ENCODE measurements at regions not wholly inside any gene's neighbourhood (a gene's known extent, or its start where the extent isn't known, plus 50 kb on each side); places are given as distances from the start of the nearest gene placed in this dataset.

- Histone ChIP-seq H3K4me1 (no peaks in the 10 kb centered on the region), H3K9me3 (peaks cover 0 to 1% (median 0%) of the 10 kb centered on the region in 4 donors), H3K4me3 (no peak overlapping the region), H3K27ac (no peak overlapping the region), H3K36me3 (no peaks in the 10 kb centered on the region), H3K27me3 (no peaks in the 10 kb centered on the region)
- intact Hi-C loops (cut with DNase I), result no loop called here
- DNase-seq, result no peak
- TF ChIP-seq POLR2AphosphoS5 (IDR thresholded peaks at IDR 0.05) (no peak), CTCF (IDR thresholded peaks at IDR 0.05) (no peak)
- WGBS, 2 donors, result 94 to 96% methylated on average over 7 of the region's 7 CpGs
Measured at GRCh38 chr3:18538463-18539230, 113.5 kb upstream of the SATB1 start.

- H3K4me1 ChIP-seq, result no peaks in the 10 kb centered on the region
- no peak for DNase-seq
- H3K36me3 ChIP-seq, result no peaks in the 10 kb centered on the region
- H3K4me3 ChIP-seq, result no peak overlapping the region
- TF ChIP-seq EP300 (IDR thresholded peaks at IDR 0.05), result no peak
- no peak for TF ChIP-seq CTCF (IDR thresholded peaks at IDR 0.05)
- TF ChIP-seq POLR2A (IDR thresholded peaks at IDR 0.05), result no peak
- no peak for TF ChIP-seq POLR2AphosphoS5 (IDR thresholded peaks at IDR 0.05)
- peaks cover 0 to 1% (median 0%) of the 10 kb centered on the region in 4 donors for H3K9me3 ChIP-seq
- H3K27ac ChIP-seq, result no peak overlapping the region
- no peaks in the 10 kb centered on the region for H3K27me3 ChIP-seq
- 80 to 92% methylated on average over 2 of the region's 2 CpGs for WGBS, 2 donors
- intact Hi-C loops (cut with DNase I), result no loop called here
Measured at GRCh38 chr3:18533039-18533438, 107.9 kb upstream of the SATB1 start.

DNA sequence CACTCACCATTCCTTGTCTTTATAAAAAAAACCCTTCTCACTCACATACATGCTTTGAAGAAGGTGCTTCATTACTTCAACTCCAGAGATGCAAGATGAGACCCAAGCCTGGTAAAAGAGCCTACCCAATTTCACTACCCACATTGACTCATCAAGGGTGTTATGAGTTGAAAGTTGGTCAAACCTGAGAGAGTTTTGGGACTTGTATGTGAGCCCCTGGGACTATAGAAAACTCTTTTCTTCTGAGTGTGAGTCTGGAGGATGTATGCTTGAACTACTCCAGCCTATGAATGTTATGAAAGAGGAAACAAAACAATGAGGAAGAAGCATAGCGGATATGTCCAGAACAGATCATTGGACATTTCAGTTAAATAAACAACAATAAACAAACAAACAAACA lies 106.5 kb upstream of the SATB1 start:
- H3K36me3 ChIP-seq, result no peaks in the 10 kb centered on the region

DNA sequence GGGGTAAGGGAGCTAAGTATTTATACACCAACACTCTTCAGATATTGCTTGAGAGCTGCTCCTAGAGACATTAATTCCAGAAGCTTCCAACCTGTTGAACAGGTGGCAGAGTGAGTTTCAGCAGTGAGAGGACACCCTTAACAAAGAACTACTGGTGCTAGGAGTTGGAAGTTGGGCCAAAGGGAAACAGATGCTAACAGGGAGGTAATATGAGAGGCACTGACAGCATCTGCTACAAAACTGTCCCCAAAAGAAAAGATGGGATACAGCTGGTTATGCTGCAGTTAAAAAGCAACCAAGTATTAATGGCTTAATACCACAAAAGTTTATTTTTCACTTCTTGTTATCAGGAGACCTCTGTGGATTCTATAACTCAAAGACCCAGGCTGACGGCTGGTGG lies 104.5 kb upstream of the SATB1 start:
- intact Hi-C loops (cut with DNase I), result no loop called here
- Histone ChIP-seq H3K9me3 (no peaks in the 10 kb centered on the region), H3K36me3 (no peaks in the 10 kb centered on the region), H3K27me3 (no peaks in the 10 kb centered on the region), H3K4me3 (no peak overlapping the region), H3K27ac (no peak overlapping the region), H3K4me1 (no peaks in the 10 kb centered on the region)
- 87 to 90% methylated on average over 1 of the region's 1 CpG for WGBS, 2 donors
- TF ChIP-seq CTCF (IDR thresholded peaks at IDR 0.05) (no peak), POLR2A (IDR thresholded peaks at IDR 0.05) (no peak), POLR2AphosphoS5 (IDR thresholded peaks at IDR 0.05) (no peak), EP300 (IDR thresholded peaks at IDR 0.05) (no peak)
- no peak for DNase-seq

More for the DNA sequence above, 106.5 kb upstream of the SATB1 start:
- peaks cover 0 to 1% (median 0%) of the 10 kb centered on the region in 4 donors for H3K9me3 ChIP-seq
- TF ChIP-seq EP300 (IDR thresholded peaks at IDR 0.05), result no peak
- TF ChIP-seq CTCF (IDR thresholded peaks at IDR 0.05), result no peak
- no peak for TF ChIP-seq POLR2A (IDR thresholded peaks at IDR 0.05)
- no peak for TF ChIP-seq POLR2AphosphoS5 (IDR thresholded peaks at IDR 0.05)
- WGBS, 2 donors, result 80 to 92% methylated on average over 1 of the region's 1 CpG
- intact Hi-C loops (cut with DNase I), result no loop called here
- no peak for DNase-seq
- H3K4me3 ChIP-seq, result no peak overlapping the region
- no peaks in the 10 kb centered on the region for H3K4me1 ChIP-seq
- no peak overlapping the region for H3K27ac ChIP-seq
- H3K27me3 ChIP-seq, result no peaks in the 10 kb centered on the region

- DNase-seq, result no peak
- no peaks in the 10 kb centered on the region for H3K27me3 ChIP-seq
- no peak overlapping the region for H3K27ac ChIP-seq
- H3K4me1 ChIP-seq, result no peaks in the 10 kb centered on the region
- no peak for TF ChIP-seq CTCF (IDR thresholded peaks at IDR 0.05)
- no peak for TF ChIP-seq POLR2A (IDR thresholded peaks at IDR 0.05)
- no peak for TF ChIP-seq EP300 (IDR thresholded peaks at IDR 0.05)
- TF ChIP-seq POLR2AphosphoS5 (IDR thresholded peaks at IDR 0.05), result no peak
- H3K9me3 ChIP-seq, result no peaks in the 10 kb centered on the region
- H3K4me3 ChIP-seq, result no peak overlapping the region
- intact Hi-C loops (cut with DNase I), result no loop called here
- no peaks in the 10 kb centered on the region for H3K36me3 ChIP-seq
Measured at GRCh38 chr3:18527691-18528090, 102.6 kb upstream of the SATB1 start.

All from sigmoid colon (tissue), 6 donors.